ENCODE measurements at regions not wholly inside any gene's neighbourhood (a gene's known extent, or its start where the extent isn't known, plus 50 kb on each side); places are given as distances from the start of the nearest gene placed in this dataset.

- TF ChIP-seq CTCF (conservative IDR thresholded peaks at IDR 0.05; ENCODE audit: low read length) (no peak), EZH2phosphoT487 (IDR thresholded peaks at IDR 0.05; ENCODE audit: borderline replicate concordance, low read depth, low read length) (no peak)
Observed at GRCh38 chr6:105488516-105489215, 85.8 kb upstream of the PREP start.

Measured in OCI-LY7 (cell line).